GM21737 (cell line): ENCODE measurements at regions not wholly inside any gene's neighbourhood (a gene's known extent, or its start where the extent isn't known, plus 50 kb on each side); places are given as distances from the start of the nearest gene placed in this dataset.
"Not testable (repeated sequence)": the region's sequence is repeated elsewhere in the genome, so short reads cannot be mapped to it uniquely, and the experiment has no call there.

Source experiments
- ATAC-seq: cut with Tn5 transposase; IDR thresholded peaks from one replicate; pipeline ENCODE4 v1.9.1; 2021; ENCODE audit warnings: mild to moderate bottlenecking, moderate library complexity; ENCODE audit not compliant: unreplicated experiment

DNA sequence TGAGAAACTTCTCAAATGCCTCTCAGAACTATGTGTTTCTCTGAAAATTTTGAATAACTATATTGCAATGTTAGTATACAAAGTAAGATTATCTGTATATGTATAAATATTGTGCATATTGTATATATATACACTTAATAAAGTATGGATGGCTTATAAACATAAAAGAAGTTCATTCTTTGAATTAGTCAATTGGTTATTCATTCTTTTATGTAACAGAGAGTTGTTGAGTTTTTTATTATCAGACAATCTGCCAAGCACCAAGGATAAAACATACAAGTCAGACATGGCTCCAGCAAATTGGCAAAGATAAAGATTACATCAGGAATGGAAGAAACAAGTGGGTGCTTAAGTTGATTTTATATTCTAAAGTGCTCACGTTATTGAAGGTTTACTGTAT lies 289.1 kb upstream of the EYS start:
- no peak for ATAC-seq

GRCh38 chr6:65989676-65990075 lies 282.6 kb upstream of the EYS start:
- ATAC-seq: no peak

- no peak for ATAC-seq
These were observed 281.0 kb upstream of the EYS start for GRCh38 chr6:65988006-65988405.

- no peak for ATAC-seq
These were observed 277.1 kb upstream of the EYS start for GRCh38 chr6:65984089-65984488.

- ATAC-seq: no peak
These were observed 272.1 kb upstream of the EYS start for GRCh38 chr6:65979120-65979519.

- ATAC-seq: not testable (repeated sequence)
These were observed 264.2 kb upstream of the EYS start for GRCh38 chr6:65971252-65971651.

DNA sequence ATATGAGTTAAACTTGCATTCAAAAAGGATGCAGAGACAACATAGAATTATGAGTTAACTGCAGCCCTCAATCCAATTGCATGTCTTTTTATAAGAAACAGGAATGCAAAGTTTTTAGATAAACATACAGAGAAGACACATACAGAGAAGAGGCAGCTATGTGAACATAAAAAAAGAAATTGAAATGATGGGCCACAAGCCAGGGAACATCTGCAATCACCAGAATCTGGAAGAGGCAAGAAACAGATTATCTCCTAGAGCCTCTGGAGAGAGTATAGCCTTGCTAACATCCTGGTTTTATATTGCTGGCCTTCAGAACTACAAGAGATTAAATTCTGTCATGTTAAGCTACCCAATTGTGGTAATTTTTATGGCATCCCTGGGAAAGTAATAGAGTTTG lies 257.2 kb upstream of the EYS start:
- no peak for ATAC-seq

DNA sequence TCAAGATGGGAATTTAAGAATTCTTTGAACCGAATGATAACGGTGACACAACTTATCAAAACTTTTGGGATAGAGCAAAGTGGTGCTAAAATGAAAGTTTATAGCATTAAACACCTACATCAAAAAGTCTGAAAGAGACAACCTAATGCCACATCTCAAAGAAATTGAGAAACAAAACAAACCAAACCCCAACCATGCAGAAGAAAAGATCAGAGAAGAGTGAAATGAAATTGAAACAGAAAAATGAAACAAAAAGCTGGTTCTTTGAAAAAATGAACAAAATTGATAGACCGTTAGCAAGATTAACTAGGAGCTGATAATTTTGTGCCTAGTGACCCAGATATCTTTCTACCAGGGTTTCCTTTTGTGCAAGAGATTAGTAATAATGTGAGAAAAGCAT lies 248.0 kb upstream of the EYS start:
- ATAC-seq: no peak

DNA sequence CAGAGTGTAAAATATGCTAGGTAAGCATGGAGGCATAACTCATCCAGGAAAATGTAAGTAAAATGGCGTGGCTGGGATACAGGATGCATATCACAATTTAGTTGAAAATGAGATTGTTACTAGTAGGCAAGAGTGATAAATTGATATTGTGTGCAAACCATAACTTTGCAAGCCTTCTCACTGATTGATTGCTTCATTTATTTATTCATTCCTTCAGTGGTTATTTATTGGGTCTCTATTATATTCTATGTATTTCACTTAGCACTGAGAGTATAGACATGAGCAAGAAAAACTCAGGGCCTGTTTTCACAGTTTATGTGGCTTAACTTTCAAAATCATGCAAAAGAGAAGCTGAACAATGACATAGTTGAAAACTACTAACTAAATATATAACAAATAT lies 241.0 kb upstream of the EYS start:
- no peak for ATAC-seq

GRCh38 chr6:65943548-65943947 lies 236.5 kb upstream of the EYS start:
- ATAC-seq: no peak

GRCh38 chr6:65943051-65943450 lies 236.0 kb upstream of the EYS start:
- no peak for ATAC-seq

- no peak for ATAC-seq
These were observed 231.0 kb upstream of the EYS start for GRCh38 chr6:65938000-65938399.

- ATAC-seq: no peak
These were observed 228.4 kb upstream of the EYS start for GRCh38 chr6:65935412-65935811.

GRCh38 chr6:65933390-65933789 lies 226.4 kb upstream of the EYS start:
- ATAC-seq: no peak

GRCh38 chr6:65927141-65927540 lies 220.1 kb upstream of the EYS start:
- ATAC-seq: no peak

DNA sequence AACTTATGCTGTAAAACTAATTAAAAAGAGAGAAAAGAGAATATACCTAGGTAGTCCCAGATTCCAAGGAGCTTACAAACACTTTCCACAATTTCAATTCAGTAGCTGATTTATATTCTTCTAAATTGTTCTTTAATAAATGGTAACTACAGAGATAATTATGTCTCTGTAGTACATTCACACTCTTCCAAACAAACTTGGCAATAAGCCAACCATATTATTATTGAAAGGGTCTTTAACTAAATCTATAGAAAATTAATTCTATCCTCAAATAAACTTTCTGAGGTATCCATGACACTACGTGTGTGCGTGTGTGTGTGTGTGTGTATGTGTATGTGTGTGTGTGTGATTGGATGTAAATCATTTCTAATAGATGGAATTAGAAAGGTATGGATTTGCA lies 217.4 kb upstream of the EYS start:
- no peak for ATAC-seq

DNA sequence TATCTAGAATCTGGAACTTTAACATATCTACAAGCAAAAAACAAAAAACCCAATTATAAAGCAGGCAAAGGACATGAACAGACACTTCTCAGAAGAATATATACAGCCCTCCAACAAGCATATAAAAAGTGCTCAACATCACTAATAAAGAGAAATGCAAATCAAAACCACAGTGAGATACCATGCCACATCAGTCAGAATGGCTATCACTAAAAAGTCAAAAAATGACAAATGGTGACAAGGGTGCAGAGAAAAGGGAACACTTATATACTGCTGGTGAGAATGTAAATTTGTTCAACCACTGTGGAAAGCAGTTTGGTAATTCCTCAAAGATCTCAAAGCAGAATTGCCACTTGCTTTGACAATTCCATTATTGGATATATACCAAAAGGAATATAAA lies 215.0 kb upstream of the EYS start:
- ATAC-seq: no peak

DNA sequence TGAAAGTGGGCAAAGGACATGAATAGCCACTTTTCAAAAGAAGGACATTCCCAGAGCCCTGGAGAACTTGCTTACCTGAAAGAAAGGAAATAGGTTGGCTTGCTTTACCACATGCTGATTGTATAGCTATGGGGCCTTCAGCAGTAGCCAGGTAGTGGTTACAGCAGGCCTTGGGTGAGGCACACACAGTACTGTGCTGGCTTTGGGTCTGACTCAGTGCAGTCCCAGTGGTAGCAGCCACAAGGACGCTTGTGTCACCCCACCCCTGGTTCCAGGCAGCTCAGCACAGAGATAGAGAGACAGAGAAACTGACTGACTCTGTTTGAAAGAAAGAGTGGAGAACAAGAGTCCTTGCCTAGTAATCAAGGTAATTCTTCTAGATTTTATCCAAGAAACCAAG lies 201.0 kb upstream of the EYS start:
- no peak for ATAC-seq

DNA sequence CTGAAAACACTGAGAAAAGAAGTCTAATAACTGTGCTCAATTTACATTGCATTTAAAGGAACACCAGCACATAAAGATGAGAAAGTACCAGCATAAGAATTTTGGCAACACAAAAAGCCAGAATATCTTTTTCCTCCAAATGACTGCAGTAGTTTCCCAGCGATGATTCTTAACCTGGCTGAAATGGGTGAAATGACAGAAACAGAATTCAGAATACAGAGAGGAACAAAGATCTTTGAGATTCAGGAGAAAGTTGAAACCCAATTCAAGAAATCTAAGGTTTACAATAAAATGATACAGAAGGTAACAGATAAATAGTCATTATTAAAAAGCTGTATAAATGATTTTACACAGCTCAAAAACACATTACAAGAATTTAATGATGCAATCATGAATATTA lies 197.0 kb upstream of the EYS start:
- ATAC-seq: no peak

DNA sequence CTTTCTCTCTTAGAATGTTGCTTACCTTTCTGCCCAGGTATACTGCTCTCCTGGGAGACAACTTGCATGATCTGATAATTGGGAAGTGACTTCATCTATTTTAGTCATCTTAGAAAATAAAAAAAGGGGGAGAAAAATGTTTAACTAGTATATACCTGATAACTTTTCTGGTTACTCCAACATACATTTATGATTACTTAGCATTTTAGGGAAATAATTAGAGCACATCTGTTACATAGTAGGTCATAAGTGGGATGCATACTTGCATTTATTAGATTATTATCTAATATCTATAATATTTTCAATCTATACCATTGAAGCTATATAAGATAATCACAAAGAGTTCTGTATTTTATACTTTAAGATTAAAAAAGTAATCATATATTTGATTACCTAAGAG lies 193.9 kb upstream of the EYS start:
- ATAC-seq: no peak

GRCh38 chr6:65896140-65896539 lies 189.1 kb upstream of the EYS start:
- ATAC-seq: no peak

- ATAC-seq: no peak
These were observed 169.6 kb upstream of the EYS start for GRCh38 chr6:65876668-65877067.

GRCh38 chr6:65852369-65852852 lies 145.4 kb upstream of the EYS start:
- no peak for ATAC-seq

DNA sequence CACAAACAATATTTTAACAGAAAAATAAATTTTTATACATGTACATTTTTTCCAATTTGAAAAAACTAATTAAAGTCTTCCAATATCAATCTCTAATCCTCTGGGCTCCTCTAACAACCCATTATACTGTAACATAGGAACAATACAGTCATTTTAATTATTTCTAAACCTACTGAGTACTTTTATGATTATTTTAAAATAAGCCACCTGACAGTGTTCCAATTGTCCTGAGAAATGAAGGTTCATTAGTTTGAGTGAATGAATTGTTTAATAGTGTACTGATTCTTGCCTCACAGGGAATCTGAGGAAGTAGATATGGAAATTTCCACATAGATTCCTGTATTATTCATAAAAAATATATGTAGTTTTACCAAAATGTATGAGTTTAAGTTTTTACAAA lies 123.1 kb upstream of the EYS start:
- no peak for ATAC-seq
